Stimulated activated CD8-positive, alpha-beta memory T cell treated with anti-CD3 and anti-CD28 coated beads, Interleukin-4, amount 100 ng/mL, for 24 hours (primary cell): ENCODE measurements at regions not wholly inside any gene's neighbourhood (a gene's known extent, or its start where the extent isn't known, plus 50 kb on each side); places are given as distances from the start of the nearest gene placed in this dataset.

Source experiments
- DNase-seq: peaks from one replicate; pipeline ENCODE4 v3.0.0-alpha.2; 2020; ENCODE audit warnings: low read depth

DNA sequence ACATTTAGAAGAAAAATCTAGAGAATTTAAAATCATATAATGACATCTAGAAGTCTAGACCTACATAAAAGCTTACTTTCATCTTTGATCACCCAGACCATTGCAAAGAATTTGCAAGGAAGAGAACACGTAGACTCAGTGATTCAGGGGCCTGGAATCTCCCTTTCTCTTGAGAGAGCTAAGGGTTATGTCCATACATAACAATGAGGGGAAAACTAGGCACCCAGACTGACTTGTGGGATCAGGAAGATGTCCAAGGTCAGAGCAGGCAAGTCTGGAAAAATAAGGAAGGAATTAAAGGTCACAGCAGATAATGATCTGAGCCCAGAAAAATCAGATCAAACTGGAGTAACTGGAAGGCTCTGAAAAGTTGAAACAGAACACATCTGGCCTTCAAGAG, 198.4 kb upstream of the SFRP2 start:
- DNase-seq = no peak

DNA sequence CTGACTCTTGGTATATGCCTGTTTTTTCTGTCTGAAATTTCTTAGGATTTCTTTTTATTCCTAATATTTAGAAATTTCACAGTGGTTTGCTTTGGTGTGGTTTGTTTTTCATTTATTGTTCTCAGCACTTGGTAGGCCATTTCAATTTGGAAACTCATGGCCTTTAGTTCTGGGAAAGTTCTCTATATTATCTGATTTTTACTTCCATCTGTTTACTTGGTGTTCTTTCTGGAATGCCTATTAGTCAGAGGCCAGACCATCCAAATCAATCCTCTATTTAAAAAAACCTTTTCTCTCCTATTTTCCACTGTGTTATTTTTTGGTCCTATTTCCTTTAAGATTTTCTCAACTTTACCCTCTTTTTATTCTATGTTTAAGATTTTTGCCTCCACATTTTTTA, 188.1 kb upstream of the SFRP2 start:
- DNase-seq = no peak

DNA sequence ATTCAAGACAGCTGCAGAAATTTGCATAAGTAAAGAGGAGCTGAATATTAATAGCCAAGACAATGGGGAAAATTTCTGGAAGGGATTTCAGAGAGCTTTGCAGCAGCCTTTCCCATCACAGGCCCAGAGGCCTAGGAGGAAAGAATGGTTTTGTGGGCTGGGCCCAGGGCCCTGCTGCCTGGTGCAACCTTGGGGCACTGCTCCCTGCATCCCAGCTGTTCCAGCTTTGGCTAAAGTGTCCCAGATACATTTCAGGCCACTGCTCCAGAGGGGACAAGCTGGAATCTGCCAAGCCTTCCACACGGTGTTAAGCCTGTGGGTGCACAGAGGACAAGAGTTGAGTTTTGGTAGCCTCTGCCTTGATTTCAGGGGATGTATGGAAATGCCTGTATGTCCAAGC, 185.6 kb upstream of the SFRP2 start:
- DNase-seq = no peak

DNA sequence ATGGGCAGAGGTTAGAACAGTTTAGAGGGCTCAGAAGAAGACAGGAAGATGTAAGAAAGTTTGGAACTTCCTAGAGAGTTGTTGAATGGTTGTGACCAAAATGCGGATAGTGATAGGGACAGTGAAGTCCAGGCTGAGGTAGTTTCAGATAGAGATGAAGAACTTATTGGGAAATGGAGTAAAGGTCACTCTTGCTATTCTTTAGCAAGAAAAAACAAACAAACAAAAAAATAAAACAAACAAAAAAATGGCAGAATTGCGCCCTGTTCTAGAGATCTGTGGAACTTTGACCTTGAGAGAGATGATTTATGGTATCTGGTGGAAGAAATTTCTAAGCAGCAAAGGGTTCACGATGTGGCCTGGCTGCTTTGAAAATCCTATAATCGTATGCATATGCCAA, 185.1 kb upstream of the SFRP2 start:
- DNase-seq = no peak

DNA sequence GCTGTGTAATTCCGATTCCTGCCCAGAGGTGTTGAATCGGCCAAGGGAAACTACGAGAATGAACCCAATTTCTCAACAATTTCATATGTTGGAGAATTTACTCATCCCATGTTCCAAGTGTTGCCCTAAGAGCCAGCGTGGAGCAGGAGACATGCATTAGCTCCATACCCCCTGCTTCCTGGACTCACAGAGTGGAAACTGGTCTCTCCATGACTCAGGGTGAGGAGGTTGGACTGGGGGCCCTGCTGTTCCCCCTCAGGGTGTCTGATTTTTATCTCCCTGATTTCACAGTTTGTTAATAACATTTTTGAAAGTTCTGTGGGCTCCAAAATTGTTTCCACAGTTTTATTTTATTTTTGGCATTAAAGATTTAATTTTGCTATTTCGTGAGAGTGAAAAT, 183.0 kb upstream of the SFRP2 start:
- DNase-seq = no peak

DNA sequence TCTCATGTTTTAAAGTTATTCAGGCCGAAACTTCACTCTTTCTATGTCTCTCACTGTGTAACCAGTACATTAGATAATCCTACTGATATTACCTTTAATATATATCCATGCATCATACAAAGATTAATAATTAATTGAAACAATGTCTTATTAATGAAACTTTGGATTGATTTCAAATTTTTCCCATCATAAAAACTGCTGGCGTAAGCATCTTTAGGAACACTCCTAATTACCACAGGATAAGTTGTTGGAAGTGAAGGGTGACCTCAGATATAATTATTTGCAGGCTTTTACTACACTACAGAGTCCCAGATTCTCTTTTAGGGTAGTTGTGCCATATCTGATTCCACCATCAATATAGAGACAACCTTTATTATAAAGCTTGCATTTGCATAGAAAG, 181.3 kb upstream of the SFRP2 start:
- DNase-seq = no peak

DNA sequence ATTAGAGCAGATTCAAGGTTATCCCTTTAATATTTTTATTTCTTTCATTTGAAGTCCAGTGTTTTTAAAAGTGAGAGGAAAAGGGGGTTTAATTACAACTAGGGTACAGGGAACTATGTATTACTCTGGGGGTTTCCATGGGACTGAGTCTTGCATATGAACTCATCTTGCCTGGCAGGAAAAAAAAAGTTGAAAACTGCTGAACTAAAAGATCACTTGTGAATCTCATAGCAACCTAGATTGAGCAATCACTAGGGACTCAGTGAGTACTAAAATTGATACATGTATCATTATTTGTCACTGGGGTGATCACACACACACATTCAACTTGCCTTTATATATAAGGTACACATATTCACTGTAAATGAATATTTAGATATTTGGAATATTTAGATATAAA, 180.7 kb upstream of the SFRP2 start:
- DNase-seq = no peak

DNA sequence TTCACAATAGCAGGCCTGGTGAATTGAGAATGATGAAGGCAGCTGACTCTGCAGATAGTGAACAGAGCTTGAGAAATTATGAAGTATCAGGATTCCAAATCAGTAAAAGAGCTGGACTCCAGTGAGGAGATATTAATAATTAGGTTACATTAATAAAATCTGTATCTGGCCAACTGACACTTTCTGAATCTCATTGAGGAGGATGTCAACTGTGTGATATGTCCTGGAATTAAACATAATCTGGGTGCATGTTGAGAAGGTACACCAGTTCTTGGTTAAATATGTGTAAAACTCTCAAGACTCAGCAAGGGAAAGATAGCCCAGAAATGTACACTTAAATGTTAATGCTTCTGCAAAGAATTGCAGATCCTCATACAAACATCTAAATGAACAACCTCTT, 177.8 kb upstream of the SFRP2 start:
- DNase-seq = no peak

DNA sequence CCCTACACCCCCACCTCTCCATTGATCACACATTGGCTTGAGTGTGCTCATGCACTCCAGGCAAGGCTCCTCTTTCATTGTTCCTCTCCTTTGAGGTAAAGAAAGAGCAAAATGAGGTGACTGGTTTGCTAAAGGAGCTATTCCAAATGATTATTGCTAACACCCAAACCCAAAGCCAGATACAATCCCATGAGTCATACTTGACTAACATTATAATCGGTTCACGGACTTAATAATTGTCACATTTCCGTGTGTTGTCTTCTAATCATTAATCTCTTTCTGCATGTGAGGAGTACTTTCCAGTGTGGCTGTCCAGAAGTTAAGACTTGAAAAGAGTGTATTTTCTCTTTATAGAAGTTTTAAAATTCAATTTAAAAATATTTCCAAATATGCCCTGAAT, 174.3 kb upstream of the SFRP2 start:
- no peak for DNase-seq

DNA sequence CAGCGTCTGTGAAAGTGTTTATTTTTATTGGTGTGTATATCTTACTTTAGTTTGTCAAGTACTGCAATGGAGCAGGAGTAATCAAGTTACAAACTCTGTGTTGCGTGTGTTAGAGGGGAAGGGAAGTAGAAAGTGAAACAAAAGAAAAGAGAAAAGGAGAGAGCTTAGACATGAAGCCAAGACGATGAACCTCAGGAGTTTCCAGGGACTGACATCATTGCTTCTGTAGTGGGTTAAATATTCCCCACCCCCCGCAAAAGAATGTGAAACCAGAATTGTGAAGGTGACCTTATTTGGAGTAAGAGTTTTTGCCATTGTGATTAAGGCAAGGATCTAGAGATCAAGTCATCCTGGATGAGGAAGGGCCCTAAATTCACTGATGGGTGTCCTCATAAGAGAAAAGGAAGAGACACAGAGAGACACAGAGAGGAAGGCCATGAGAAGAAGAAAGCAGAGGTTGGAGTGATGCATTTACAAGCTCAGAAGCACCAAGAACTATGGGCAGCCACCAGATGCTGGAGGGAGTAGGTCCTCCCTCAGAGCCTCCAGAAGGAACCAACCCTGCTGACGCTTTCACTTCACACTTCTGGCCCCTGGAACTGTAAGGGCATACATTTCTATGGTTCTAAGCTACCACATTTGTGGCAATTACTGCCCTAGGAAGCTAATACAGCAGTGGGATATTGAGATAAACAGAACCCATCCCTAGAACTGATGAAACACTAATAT, 173.6 kb upstream of the SFRP2 start:
- DNase-seq = no peak

DNA sequence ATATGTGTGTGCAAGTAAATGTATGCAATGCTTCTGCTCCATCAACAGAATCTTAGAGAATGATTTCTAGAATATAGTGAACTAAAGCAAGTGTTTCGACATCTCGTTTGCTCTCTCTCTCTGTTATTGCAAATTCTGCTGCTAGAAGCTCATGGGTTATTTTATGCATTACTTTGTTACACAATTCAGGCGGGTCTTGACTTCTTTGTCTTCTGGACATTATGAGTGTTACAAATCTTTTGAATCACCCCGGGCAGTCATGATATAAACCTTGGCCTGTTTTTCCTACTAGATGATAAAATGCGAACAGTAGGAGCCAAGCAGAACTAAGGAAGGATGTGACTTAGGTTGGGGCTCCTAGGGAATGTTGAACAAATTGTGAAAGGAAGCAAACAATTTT, 166.4 kb upstream of the SFRP2 start:
- DNase-seq = no peak

DNA sequence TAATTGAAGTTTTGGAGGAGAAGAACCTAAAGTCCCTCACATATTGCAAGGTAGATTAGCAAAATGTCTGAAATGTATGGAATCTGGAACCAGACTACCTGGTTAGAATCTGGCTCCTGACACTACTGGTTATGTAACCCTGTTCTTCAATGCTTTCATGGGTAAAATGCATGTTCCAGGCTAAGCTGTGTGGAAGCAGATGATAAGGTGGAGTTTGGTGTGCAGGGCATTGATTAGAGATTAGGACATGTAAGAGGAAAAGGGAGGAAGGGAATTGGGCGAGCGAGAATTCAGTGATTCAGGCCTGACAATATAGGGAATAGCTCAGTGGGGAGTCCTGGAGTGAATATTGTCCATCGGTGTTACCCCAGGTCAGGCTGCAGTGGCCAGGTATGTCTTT, 165.8 kb upstream of the SFRP2 start:
- no peak for DNase-seq

DNA sequence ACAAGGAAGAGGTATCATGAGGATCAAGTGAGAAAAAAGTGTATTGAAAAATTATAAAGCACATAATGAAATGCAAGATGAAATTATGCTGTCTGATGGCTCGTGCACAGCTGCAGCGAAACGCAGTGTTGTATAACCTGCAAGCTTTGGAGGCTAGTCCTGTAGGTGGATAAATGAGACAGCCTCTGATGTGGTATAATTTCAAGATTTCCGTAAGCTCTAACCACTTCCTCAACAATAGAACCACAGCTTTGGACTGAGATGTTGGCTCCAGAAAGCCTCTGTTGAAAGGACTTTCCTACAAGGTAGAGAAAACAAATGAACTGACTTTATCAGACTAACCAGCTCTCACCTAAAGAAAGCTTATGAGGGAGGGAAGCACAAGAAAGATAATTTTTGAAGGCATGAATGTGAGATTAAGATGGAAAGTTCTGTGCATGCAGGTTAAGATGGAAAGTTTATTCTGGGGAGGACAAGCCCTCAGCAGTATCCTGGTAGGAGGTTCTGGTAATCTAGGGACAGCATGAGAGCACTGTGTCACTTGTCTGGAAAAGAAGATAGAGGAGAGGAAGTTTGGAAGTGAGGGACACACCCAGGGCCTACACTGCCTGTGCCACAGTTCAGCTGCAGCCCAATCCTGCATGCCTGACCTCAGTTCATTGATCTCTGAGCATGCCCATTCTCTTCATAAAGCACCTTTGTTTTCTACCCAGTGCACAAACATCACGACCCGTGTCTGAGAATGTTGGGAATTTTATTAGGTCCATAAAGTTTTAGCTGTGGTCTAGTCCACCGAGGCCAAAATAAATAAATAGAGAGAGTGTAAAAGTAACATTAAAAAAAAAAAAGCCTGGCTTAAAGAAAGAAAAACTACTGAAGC, 161.5 kb upstream of the SFRP2 start:
- no peak for DNase-seq

DNA sequence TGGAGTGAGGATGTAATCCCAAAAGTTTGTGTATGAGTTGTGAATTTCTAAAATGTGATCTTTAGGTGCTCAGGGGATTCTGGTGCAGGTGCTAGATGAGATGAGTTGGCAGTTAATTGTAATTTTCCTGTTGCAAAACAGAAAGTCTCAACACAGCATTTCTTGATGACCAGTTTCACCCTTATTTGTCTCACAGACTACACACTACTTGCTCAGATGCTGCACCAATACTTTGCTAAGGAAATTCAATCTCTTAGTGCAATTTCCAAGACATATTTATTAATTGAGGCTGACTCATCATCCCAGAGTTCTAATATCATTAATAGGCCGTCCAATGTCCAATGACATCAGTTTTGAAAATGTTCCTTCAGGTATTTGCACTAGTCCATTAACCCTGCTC, 159.2 kb upstream of the SFRP2 start:
- no peak for DNase-seq

DNA sequence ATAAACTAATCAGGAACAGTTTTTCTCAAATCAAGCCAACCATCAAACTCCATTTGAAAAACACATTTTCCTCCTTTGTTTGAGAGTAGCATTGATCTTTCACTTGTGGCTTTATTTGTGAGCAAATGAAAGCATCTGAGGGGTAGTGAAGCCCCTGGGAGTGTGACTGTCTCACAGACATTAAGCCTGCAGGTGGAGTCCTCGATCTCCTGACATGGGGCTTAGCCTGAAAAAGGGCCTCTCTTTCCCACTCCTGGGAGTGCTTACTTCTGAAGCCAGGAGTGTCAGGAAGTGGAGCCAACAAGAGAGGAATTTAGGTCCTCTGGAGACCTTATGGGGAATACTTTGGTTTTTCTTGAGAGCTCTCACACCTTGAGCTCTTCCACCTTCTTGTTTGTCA, 158.2 kb upstream of the SFRP2 start:
- DNase-seq = no peak

DNA sequence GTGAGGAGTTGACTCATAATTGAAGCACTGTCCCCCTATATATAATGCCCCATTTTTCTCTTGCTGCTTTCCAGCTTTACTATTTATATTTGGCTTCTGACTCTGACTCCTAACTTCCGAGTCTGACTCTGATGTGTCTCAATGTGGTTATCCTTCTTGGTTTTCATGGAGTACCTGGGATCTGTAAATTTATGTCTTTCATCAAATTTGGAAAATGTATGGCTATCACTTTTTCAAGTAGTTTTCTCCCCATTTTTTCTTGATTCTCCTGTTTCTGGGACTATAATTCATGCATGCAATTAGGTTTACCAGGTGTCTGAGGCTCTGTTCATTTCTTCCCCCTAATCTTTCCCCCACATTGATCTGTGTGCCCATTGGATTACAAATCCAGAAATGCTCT, 156.8 kb upstream of the SFRP2 start:
- DNase-seq = no peak

DNA sequence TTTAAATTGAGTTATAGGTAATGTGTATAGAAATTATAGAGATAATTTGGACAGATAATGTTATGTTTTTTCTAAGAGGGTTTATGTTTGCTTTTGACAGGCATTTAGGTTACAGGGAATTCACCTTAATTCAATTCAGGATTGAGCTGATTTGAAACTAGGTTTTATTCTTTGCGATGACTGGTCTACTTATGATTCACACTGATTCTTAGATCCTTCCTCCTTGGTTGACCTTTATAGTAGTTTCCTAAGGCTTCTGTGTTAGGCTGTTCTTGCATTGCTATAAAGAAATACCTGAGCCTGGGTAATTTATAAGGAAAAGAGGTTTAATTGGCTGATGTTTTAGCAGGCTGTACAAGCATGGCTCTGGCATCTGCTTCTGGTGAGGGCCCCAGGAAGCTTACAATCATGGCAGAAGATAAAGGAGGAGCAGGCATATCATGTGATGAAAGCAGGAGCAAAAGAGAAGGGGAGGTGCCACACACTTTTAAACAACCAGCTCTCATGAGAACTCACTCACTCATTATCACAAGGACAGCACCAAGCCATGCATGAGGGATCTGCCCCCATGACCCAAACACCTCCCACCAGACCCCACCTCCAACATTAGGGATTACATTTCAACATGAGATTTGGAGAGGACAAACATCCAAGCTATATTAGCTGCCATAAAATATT, 155.0 kb upstream of the SFRP2 start:
- no peak for DNase-seq

DNA sequence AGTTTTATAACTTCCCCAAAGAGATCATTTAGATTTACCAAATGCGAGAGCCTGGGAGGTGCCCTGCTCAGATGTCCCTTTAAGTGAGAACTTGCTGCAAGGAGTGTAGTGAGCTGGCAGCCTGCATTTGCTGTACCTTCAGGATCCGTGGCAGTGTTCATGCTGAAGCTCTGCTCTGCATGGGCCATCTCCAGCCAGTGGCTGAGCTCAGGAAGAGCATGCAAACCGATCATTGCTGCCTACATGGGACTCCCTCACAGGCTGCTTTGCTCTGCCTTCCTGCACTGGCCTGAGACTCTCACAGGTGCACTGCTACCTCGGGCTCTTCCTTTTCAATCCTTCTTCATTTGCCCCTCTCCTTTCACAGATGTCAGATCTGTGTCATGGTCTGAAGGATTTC, 152.0 kb upstream of the SFRP2 start:
- no peak for DNase-seq

DNA sequence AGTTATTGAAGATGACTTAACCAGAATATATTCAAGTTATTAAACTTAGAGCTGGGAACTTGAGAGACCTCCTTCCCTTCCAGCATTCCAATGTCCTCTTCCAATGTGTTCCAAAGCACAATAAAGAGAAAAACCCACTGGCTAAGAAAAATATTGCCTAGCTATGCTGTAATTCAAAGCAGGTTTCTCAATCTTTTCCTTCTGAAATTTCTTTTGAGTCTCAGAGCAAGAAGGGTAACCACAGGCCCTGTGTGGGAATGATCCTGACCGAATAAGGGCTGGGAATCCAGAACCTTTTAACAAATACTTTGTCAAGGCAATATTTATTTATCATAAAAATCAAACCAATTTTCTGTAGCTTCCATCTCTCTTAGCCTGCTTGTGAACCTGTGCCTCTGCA, 150.7 kb upstream of the SFRP2 start:
- no peak for DNase-seq

DNA sequence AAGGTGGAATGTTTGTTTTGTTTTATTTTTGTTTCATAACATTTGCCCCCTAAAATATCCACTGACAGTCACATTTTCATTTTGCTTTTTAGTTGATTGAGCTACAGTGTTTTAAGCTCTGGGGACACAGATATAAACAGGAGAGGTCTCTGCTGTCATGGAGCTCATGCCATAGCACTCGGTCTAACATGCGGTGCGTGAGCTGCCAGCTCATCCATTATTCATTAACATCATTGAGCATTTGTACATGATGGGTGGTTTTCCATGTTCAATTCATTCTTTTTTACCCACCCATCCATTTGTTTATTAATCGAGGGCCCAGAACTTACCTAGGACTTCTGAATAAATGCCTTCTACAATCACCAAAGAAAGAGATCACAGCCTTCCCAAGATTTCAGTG, 150.1 kb upstream of the SFRP2 start:
- DNase-seq = no peak

DNA sequence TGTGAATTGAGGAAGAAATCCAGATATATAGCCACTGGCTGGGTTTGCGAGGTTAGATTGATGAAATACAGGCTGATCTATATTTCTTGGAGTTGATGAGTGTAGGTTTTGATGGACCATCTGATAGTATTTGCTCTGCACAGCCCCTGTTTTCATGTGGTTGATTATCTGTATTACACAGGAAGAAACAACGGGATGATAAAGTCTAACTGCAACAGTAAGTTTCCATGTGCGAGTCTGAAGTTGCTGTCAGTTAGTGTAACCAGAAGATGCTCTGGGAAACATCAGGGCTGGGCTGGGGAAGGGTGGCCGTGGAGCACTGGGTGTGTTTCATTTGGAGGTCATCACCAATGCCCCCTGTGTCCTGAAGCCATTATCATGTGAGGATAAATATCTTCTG, 148.4 kb upstream of the SFRP2 start:
- DNase-seq = no peak

DNA sequence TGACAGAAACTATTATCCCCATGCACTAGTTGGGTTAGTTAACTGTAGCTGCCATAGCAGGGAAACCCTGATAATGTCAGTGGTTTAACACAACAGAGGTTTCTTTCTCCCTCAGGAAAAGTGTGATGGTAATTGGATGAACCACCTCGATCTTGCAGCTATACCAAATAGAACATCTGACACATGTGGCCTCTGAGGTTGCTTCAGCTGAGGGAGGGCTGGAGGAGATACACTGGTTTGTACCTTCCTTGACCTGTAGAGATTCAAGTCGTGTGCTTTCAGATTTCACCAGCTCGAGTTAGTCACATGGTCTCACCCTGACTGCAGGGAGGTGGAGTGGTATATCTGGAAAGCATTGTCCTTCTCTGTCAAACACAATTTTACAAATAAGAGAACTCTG, 147.2 kb upstream of the SFRP2 start:
- DNase-seq = no peak

DNA sequence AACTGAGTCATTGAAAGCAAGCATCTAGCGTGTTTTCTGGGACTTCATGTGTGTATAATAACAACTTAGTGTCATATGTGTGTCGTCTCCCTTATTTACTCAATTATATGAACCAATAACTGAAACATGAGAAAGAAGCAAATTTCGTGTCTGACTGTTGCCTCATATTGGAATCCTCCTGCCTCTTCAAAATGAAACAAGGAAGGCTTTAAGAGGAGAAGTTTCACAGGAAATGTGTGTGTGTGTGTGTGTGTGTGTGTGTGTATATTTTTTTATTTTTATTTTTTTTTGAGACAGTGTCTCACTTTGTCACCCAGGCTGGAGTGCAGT, 145.8 kb upstream of the SFRP2 start:
- no peak for DNase-seq
